Liver (tissue), 7 donors: ENCODE measurements at regions not wholly inside any gene's neighbourhood (a gene's known extent, or its start where the extent isn't known, plus 50 kb on each side); places are given as distances from the start of the nearest gene placed in this dataset.

ENCODE experiments used
- DNase-seq: peaks from one replicate; pipeline ENCODE4 v3.0.0-alpha.2; 2017; ENCODE audit warnings: low spot score
- H3K27ac ChIP-seq, 2 donors: one replicate each; pipeline ENCODE4 v1.7.0; 2013; ENCODE audit warnings: inconsistent platforms in 2 of 2, low read length in 2 of 2, control low read depth in 1 of 2, low read depth in 1 of 2, mild to moderate bottlenecking in 1 of 2
- H3K27me3 ChIP-seq, 4 donors: one replicate each; pipeline versions ENCODE4 v1.6.1 to v1.7.0; 2013; ENCODE audit warnings: low read length in 3 of 4, inconsistent platforms in 1 of 4, mild to moderate bottlenecking in 1 of 4, moderate library complexity in 1 of 4; ENCODE audit not compliant: control insufficient read depth in 4 of 4, insufficient read depth in 4 of 4
- H3K36me3 ChIP-seq, 4 donors: one replicate each; pipeline versions ENCODE4 v1.6.1 to v1.7.0; 2013; ENCODE audit warnings: low read length in 3 of 4, mild to moderate bottlenecking in 3 of 4, low read depth in 1 of 4, moderate library complexity in 1 of 4; ENCODE audit not compliant: control insufficient read depth in 4 of 4, insufficient read depth in 3 of 4
- H3K4me1 ChIP-seq, 4 donors: one replicate each; pipeline versions ENCODE4 v1.6.1 to v1.7.0; 2013; ENCODE audit warnings: low read length in 3 of 4, mild to moderate bottlenecking in 3 of 4, moderate library complexity in 1 of 4; ENCODE audit not compliant: control insufficient read depth in 4 of 4, insufficient read depth in 4 of 4
- H3K4me3 ChIP-seq, 3 donors: one replicate each; pipeline versions ENCODE4 v1.6.1 to v1.7.0; 2013; ENCODE audit warnings: low read length in 3 of 3, control low read depth in 1 of 3, low read depth in 1 of 3, mild to moderate bottlenecking in 1 of 3
- H3K9ac ChIP-seq, 2 donors: one replicate each; pipeline ENCODE4 v1.7.0; 2013; ENCODE audit warnings: low read length in 2 of 2, mild to moderate bottlenecking in 2 of 2, moderate library complexity in 2 of 2, control low read depth in 1 of 2, low read depth in 1 of 2
- H3K9me3 ChIP-seq, 4 donors: one replicate each; pipeline versions ENCODE4 v1.6.1 to v1.7.0; 2013; ENCODE audit warnings: low read length in 3 of 4; ENCODE audit not compliant: control insufficient read depth in 4 of 4
- EGR1 ChIP-seq, 2 donors: IDR thresholded peaks; 2 replicates each; pipeline ENCODE4 v1.6.1; 2016 to 2018; ENCODE audit warnings: antibody characterized with exemption in 2 of 2, low read depth in 2 of 2
- FOXA1 ChIP-seq: IDR thresholded peaks from 2 replicates; pipeline ENCODE4 v1.6.1; 2016; ENCODE audit warnings: antibody characterized with exemption
- FOXA2 ChIP-seq: IDR thresholded peaks from 2 replicates; pipeline ENCODE4 v1.6.1; 2016; ENCODE audit warnings: antibody characterized with exemption
- GABPA ChIP-seq, 2 donors: IDR thresholded peaks in 1 of 2; conservative IDR thresholded peaks in 1 of 2; 2 replicates each; pipeline ENCODE4 v1.6.1; 2016; ENCODE audit warnings: antibody characterized with exemption in 2 of 2, mild to moderate bottlenecking in 1 of 2, moderate library complexity in 1 of 2
- HNF4A ChIP-seq, 2 donors: conservative IDR thresholded peaks; 2 replicates each; pipeline ENCODE4 v1.6.1; 2016; ENCODE audit warnings: antibody characterized with exemption in 2 of 2, mild to moderate bottlenecking in 2 of 2
- HNF4G ChIP-seq: IDR thresholded peaks from 2 replicates; pipeline ENCODE4 v1.6.1; 2016; ENCODE audit warnings: antibody characterized with exemption
- JUND ChIP-seq, 2 donors: IDR thresholded peaks; 2 replicates each; pipeline ENCODE4 v1.6.1; 2016; ENCODE audit warnings: antibody characterized with exemption in 2 of 2
- MAX ChIP-seq: IDR thresholded peaks from 2 replicates; pipeline ENCODE4 v1.6.1; 2016; ENCODE audit warnings: antibody characterized with exemption
- NR2F2 ChIP-seq: IDR thresholded peaks from 2 replicates; pipeline ENCODE4 v1.6.1; 2016; ENCODE audit warnings: antibody characterized with exemption
- RAD21 ChIP-seq, 2 donors: IDR thresholded peaks; 2 replicates each; pipeline ENCODE4 v1.6.1; 2016; ENCODE audit warnings: antibody characterized with exemption in 2 of 2, mild to moderate bottlenecking in 2 of 2
- RXRA ChIP-seq, 2 donors: IDR thresholded peaks; 2 replicates each; pipeline ENCODE4 v1.6.1; 2017 to 2018; ENCODE audit warnings: antibody characterized with exemption in 2 of 2, mild to moderate bottlenecking in 1 of 2
- SP1 ChIP-seq: IDR thresholded peaks from 2 replicates; pipeline ENCODE4 v1.6.1; 2018; ENCODE audit warnings: antibody characterized with exemption, mild to moderate bottlenecking
- TAF1 ChIP-seq: conservative IDR thresholded peaks from 2 replicates; pipeline ENCODE4 v1.6.1; 2016; ENCODE audit warnings: antibody characterized with exemption, mild to moderate bottlenecking
- YY1 ChIP-seq: IDR thresholded peaks from 2 replicates; pipeline ENCODE4 v1.6.1; 2016; ENCODE audit warnings: antibody characterized with exemption, mild to moderate bottlenecking
- WGBS: extraction: QIAGEN DNeasy Blood & Tissue Kit; methylation state at CpG from one replicate; pipeline ENCODE4 v1.1.7; 2013; 5-methylcytosine and 5-hydroxymethylcytosine counted together
- TF ChIP-seq, protein P1 (sequence below): IDR thresholded peaks from 2 replicates; pipeline ENCODE4 v1.6.1; 2016; ENCODE audit warnings: antibody characterized with exemption, mild to moderate bottlenecking
- TF ChIP-seq, protein P2 (sequence below): IDR thresholded peaks from 2 replicates; pipeline ENCODE4 v1.6.1; 2016; ENCODE audit warnings: antibody characterized with exemption
- donor health status: healthy.
- donor health status: healthy.
- donor health status: healthy.
- donor health status: healthy.

DNA sequence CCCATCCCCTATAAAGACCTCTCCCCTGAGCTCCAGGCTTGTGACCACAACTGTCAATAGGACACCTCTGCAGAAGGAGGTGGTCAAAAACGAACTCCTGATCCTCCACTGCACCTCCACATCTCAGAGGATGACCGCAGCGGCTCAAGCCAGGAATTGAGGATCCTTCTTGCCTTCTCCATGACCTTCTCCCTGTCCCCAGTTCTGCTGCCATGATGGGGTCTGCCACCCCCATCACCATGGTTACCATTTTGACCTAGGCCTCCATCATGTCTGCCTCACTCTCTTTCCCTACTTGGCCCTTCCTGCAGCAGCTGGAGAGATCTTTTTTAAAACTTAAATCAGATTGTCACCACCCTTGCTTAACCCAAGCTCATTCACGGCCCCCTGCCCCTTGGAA is 81.3 kb upstream of the LINGO1 start:
- Histone ChIP-seq H3K36me3 (no peaks in the 10 kb centered on the region), H3K9ac (no peak overlapping the region), H3K4me1 (no peaks in the 10 kb centered on the region), H3K27ac (no peak overlapping the region), H3K27me3 (no peaks in the 10 kb centered on the region), H3K9me3 (no peaks in the 10 kb centered on the region), H3K4me3 (no peak overlapping the region)
- TF ChIP-seq EGR1 (IDR thresholded peaks at IDR 0.05; ENCODE audit: low read depth in 2 of 2) (no peak), SP1 (no peak), FOXA1 (no peak), RXRA (IDR thresholded peaks at IDR 0.05) (no peak), NR2F2 (no peak), RAD21 (IDR thresholded peaks at IDR 0.05) (no peak), TAF1 (no peak), HNF4A (conservative IDR thresholded peaks at IDR 0.05) (no peak), GABPA (IDR thresholded peaks at IDR 0.05 in 1 of 2, conservative IDR thresholded peaks at IDR 0.05 in 1 of 2) (no peak), MAX (no peak), FOXA2 (no peak), HNF4G (no peak), JUND (IDR thresholded peaks at IDR 0.05) (no peak), YY1 (no peak)
- TF ChIP-seq, protein P1, sequence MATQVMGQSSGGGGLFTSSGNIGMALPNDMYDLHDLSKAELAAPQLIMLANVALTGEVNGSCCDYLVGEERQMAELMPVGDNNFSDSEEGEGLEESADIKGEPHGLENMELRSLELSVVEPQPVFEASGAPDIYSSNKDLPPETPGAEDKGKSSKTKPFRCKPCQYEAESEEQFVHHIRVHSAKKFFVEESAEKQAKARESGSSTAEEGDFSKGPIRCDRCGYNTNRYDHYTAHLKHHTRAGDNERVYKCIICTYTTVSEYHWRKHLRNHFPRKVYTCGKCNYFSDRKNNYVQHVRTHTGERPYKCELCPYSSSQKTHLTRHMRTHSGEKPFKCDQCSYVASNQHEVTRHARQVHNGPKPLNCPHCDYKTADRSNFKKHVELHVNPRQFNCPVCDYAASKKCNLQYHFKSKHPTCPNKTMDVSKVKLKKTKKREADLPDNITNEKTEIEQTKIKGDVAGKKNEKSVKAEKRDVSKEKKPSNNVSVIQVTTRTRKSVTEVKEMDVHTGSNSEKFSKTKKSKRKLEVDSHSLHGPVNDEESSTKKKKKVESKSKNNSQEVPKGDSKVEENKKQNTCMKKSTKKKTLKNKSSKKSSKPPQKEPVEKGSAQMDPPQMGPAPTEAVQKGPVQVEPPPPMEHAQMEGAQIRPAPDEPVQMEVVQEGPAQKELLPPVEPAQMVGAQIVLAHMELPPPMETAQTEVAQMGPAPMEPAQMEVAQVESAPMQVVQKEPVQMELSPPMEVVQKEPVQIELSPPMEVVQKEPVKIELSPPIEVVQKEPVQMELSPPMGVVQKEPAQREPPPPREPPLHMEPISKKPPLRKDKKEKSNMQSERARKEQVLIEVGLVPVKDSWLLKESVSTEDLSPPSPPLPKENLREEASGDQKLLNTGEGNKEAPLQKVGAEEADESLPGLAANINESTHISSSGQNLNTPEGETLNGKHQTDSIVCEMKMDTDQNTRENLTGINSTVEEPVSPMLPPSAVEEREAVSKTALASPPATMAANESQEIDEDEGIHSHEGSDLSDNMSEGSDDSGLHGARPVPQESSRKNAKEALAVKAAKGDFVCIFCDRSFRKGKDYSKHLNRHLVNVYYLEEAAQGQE = no peak
- TF ChIP-seq, protein P2, sequence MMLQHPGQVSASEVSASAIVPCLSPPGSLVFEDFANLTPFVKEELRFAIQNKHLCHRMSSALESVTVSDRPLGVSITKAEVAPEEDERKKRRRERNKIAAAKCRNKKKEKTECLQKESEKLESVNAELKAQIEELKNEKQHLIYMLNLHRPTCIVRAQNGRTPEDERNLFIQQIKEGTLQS = no peak
- DNase-seq = no peak
- WGBS = 58% methylated on average over 4 of the region's 4 CpGs

DNA sequence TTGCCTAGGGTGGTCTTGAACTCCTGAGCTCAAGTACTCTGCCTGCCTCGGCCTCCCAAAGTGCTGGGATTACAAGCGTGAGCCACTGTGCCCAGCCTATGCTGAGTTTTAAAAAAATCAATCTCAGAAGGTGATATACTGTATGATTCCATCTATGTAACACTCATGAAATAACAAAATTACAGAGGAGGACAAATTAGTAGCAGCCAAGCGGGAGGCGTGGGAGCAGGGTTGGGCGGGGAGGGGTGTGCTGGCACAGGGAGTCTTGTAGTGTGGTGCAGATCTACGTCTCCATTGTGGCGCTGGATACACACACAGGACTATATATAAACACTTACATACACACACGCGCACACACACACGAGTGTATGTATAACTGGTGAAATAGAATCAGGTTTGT is 80.6 kb upstream of the LINGO1 start:
- 87% methylated on average over 10 of the region's 10 CpGs for WGBS
- H3K36me3 ChIP-seq = no peaks in the 10 kb centered on the region
- H3K27ac ChIP-seq = no peak overlapping the region
- H3K4me1 ChIP-seq = no peaks in the 10 kb centered on the region
- H3K9me3 ChIP-seq = no peaks in the 10 kb centered on the region
- TF ChIP-seq RXRA (IDR thresholded peaks at IDR 0.05) = no peak
- TF ChIP-seq HNF4G = no peak
- TF ChIP-seq, protein P1 = no peak
- TF ChIP-seq, protein P2 = no peak
- no peak for TF ChIP-seq EGR1 (IDR thresholded peaks at IDR 0.05; ENCODE audit: low read depth in 2 of 2)
- no peak for TF ChIP-seq JUND (IDR thresholded peaks at IDR 0.05)
- no peak for TF ChIP-seq TAF1
- no peak for TF ChIP-seq NR2F2
- no peak overlapping the region for H3K9ac ChIP-seq
- DNase-seq = no peak
- no peaks in the 10 kb centered on the region for H3K27me3 ChIP-seq
- H3K4me3 ChIP-seq = no peak overlapping the region
